OCI-LY7 (cell line): ENCODE measurements at regions not wholly inside any gene's neighbourhood (a gene's known extent, or its start where the extent isn't known, plus 50 kb on each side); places are given as distances from the start of the nearest gene placed in this dataset.

Experiments
- BruUV-seq: library from RNA; stranded (reverse); fragments of 400-500 nt; replicated peaks from 2 replicates; lab custom pipeline; 2021; lab: Mats Ljungman, UMichigan
- CTCF ChIA-PET: fragments of 300-600 bp; sonication (Branson Sonifier 250); formaldehyde crosslinking; loops from one replicate; lab custom pipeline; 2022; ENCODE audit warnings: antibody characterized with exemption; ENCODE audit not compliant: unreplicated experiment; lab: Charles Lee
- POLR2A ChIA-PET: fragments of 300-600 bp; sonication (Branson Sonifier 250); formaldehyde crosslinking; loops from one replicate; lab custom pipeline; 2022; ENCODE audit warnings: antibody characterized with exemption; lab: Charles Lee
- DNase-seq: peaks from one replicate; pipeline ENCODE4 v3.0.0-alpha.2; 2015; ENCODE audit warnings: low spot score
- H2AFZ ChIP-seq: fragments of 200-600 bp; sonication (generic), shearing (Covaris generic); 2 replicates; pipeline ENCODE4 v1.6.1; 2014; ENCODE audit warnings: mild to moderate bottlenecking, antibody characterized with exemption, low read length, moderate library complexity
- H3K27ac ChIP-seq: fragments of 200-600 bp; sonication (generic); 2 replicates; pipeline ENCODE4 v1.5.1; 2014; ENCODE audit warnings: mixed run types, low read depth, mild to moderate bottlenecking, moderate library complexity, low read length, inconsistent platforms; ENCODE audit not compliant: poor library complexity, severe bottlenecking
- H3K36me3 ChIP-seq: fragments of 200-600 bp; sonication (generic); 2 replicates; pipeline ENCODE4 v1.6.1; 2014; ENCODE audit warnings: mild to moderate bottlenecking, antibody characterized with exemption, low read length, moderate library complexity, mixed read lengths; ENCODE audit not compliant: insufficient read depth
- H3K4me1 ChIP-seq: fragments of 200-600 bp; sonication (generic); 2 replicates; pipeline ENCODE4 v1.5.1; 2014; ENCODE audit warnings: mild to moderate bottlenecking, low read length; ENCODE audit not compliant: insufficient read depth, poor library complexity, severe bottlenecking
- H3K4me2 ChIP-seq: fragments of 200-600 bp; sonication (generic); 2 replicates; pipeline ENCODE4 v1.6.1; 2014; ENCODE audit warnings: mild to moderate bottlenecking, low read length
- H3K4me3 ChIP-seq: fragments of 200-600 bp; sonication (generic); 2 replicates; pipeline ENCODE4 v1.5.1; 2014; ENCODE audit warnings: mild to moderate bottlenecking, low read depth, low read length; ENCODE audit not compliant: poor library complexity, severe bottlenecking
- H3K79me2 ChIP-seq: fragments of 200-600 bp; sonication (generic); 2 replicates; pipeline ENCODE4 v1.6.1; 2016; ENCODE audit warnings: low read depth, mild to moderate bottlenecking, low read length, moderate library complexity, mixed read lengths; ENCODE audit not compliant: insufficient read depth
- H3K9me2 ChIP-seq: fragments of 200-600 bp; sonication (generic); 2 replicates; pipeline ENCODE4 v1.6.1; 2016; ENCODE audit warnings: mild to moderate bottlenecking, low read length, mixed read lengths; ENCODE audit not compliant: insufficient read depth
- H3K9me3 ChIP-seq: fragments of 200-600 bp; sonication (generic); 2 replicates; pipeline ENCODE4 v1.6.1; 2014; ENCODE audit warnings: mild to moderate bottlenecking, mixed run types, low read length, mixed read lengths
- H4K20me1 ChIP-seq: fragments of 200-600 bp; sonication (generic); 2 replicates; pipeline ENCODE4 v1.6.1; 2014; ENCODE audit warnings: mild to moderate bottlenecking, antibody characterized with exemption, low read length, moderate library complexity, mixed read lengths; ENCODE audit not compliant: insufficient read depth
- CTCF ChIP-seq: fragments of 200-600 bp; sonication (generic); conservative IDR thresholded peaks from 2 replicates; pipeline ENCODE4 v1.5.1; 2014; ENCODE audit warnings: mild to moderate bottlenecking, antibody characterized with exemption, low read length, moderate library complexity, mixed read lengths
- EZH2phosphoT487 ChIP-seq: fragments of 200-600 bp; sonication (generic); IDR thresholded peaks from 2 replicates; pipeline ENCODE4 v1.6.1; 2018; ENCODE audit warnings: low read depth, borderline replicate concordance, mild to moderate bottlenecking, mixed run types, antibody characterized with exemption, low read length, moderate library complexity, mixed read lengths
- intact Hi-C: fragments of 100-400 bp; cut with micrococcal nuclease; formaldehyde crosslinking; loops from one replicate; pipeline ENCODE4 v1.10.0; 2022; ENCODE audit not compliant: unreplicated experiment

- Histone ChIP-seq H2AFZ (no peak overlapping the region), H4K20me1 (no peaks in the 10 kb centered on the region), H3K79me2 (no peaks in the 10 kb centered on the region), H3K9me2 (no peaks in the 10 kb centered on the region), H3K4me3 (no peak overlapping the region), H3K36me3 (no peaks in the 10 kb centered on the region), H3K4me2 (no peak overlapping the region), H3K27ac (no peak overlapping the region), H3K4me1 (no peaks in the 10 kb centered on the region), H3K9me3 (no peaks in the 10 kb centered on the region)
- no TSS peak for BruUV-seq
- DNase-seq, result no peak
- no peak for TF ChIP-seq CTCF
- TF ChIP-seq EZH2phosphoT487, result no peak
- intact Hi-C loops, result no loop called here
- POLR2A ChIA-PET, result interaction anchor here (1.4 kb wide), 1 partner anchor 12 kb away, joined by 4 read pairs; no protein-coding TSS in a partner anchor
- CTCF ChIA-PET, result no interaction called here
Measured at GRCh38 chr15:81433462-81433861, 59.4 kb upstream of the TMC3 start.

DNA sequence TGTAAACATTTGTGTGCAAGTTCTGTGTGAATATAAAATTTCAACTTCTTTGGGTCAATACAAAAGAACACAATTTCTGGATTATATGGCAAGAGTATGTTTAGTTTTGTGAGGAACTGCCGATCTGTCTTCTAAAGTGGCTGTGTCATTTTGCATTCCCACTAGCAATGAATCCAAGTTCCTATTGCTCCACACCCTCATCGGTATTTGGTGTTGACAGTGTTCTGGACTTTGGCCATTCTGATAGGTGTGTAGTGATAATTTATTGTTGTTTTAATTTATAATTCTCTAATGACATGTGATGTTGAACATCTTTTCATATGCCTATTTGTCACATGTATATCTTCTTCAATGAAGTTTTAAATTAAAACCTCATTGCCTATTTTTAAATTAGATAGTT is 58.2 kb upstream of the TMC3 start:
- Histone ChIP-seq H4K20me1 (no peaks in the 10 kb centered on the region), H3K36me3 (no peaks in the 10 kb centered on the region), H3K4me2 (no peak overlapping the region), H3K9me3 (no peaks in the 10 kb centered on the region), H2AFZ (no peak overlapping the region), H3K4me3 (no peak overlapping the region), H3K79me2 (no peaks in the 10 kb centered on the region), H3K9me2 (no peaks in the 10 kb centered on the region), H3K27ac (no peak overlapping the region), H3K4me1 (no peaks in the 10 kb centered on the region)
- intact Hi-C loops, result no loop called here
- TF ChIP-seq CTCF (no peak), EZH2phosphoT487 (no peak)
- CTCF ChIA-PET, result no interaction called here
- no peak for DNase-seq
- no TSS peak for BruUV-seq
- POLR2A ChIA-PET, result no interaction called here

- DNase-seq, result no peak
- Histone ChIP-seq H3K79me2 (no peaks in the 10 kb centered on the region), H3K9me3 (no peaks in the 10 kb centered on the region), H3K9me2 (no peaks in the 10 kb centered on the region), H3K27ac (no peak overlapping the region), H3K4me3 (no peak overlapping the region), H3K36me3 (no peaks in the 10 kb centered on the region), H4K20me1 (no peaks in the 10 kb centered on the region), H2AFZ (no peak overlapping the region), H3K4me1 (no peaks in the 10 kb centered on the region), H3K4me2 (no peak overlapping the region)
- intact Hi-C loops, result no loop called here
- ChIA-PET POLR2A (no interaction called here), CTCF (no interaction called here)
- BruUV-seq, result no TSS peak
- TF ChIP-seq EZH2phosphoT487 (no peak), CTCF (no peak)
Measured at GRCh38 chr15:81427176-81427575, 53.2 kb upstream of the TMC3 start.
